AG09309 (cell line): ENCODE measurements at regions not wholly inside any gene's neighbourhood (a gene's known extent, or its start where the extent isn't known, plus 50 kb on each side); places are given as distances from the start of the nearest gene placed in this dataset.

Source experiments
- DNase-seq: peaks from one replicate; pipeline ENCODE4 v3.0.0-alpha.2; 2010; ENCODE audit warnings: low read depth
- H3K4me3 ChIP-seq: 2 replicates; pipeline ENCODE4 v1.5.1; 2011; ENCODE audit warnings: mild to moderate bottlenecking, low read depth, low read length, moderate library complexity; ENCODE audit not compliant: control insufficient read depth
- TF ChIP-seq, protein P1 (sequence below): IDR thresholded peaks from 2 replicates; pipeline ENCODE4 v1.5.1; 2011; ENCODE audit warnings: mild to moderate bottlenecking, low read depth, low read length, inconsistent platforms; ENCODE audit not compliant: insufficient read depth, control insufficient read depth; ENCODE audit errors: missing control alignments

DNA sequence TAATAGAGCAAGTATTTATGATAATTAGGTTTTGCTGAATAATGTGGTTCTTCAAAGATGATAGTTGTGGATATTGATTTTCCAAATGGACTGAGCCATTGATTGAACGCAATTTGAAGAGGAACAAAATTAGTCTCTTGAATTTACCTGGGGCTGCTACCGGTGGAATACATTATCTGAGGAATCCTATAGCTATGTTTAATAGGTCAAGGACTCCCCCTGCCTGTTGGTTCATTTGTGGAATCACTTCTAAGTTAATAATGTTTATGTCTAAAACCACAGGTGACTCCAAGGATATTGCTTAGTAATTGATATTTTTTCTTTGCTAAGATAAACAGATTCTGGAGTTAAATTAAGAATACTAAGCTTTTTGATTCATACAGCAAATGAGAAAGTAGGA, 576.0 kb upstream of the PABPC4L start:
- H3K4me3 ChIP-seq, result no peak overlapping the region
- TF ChIP-seq, protein P1, sequence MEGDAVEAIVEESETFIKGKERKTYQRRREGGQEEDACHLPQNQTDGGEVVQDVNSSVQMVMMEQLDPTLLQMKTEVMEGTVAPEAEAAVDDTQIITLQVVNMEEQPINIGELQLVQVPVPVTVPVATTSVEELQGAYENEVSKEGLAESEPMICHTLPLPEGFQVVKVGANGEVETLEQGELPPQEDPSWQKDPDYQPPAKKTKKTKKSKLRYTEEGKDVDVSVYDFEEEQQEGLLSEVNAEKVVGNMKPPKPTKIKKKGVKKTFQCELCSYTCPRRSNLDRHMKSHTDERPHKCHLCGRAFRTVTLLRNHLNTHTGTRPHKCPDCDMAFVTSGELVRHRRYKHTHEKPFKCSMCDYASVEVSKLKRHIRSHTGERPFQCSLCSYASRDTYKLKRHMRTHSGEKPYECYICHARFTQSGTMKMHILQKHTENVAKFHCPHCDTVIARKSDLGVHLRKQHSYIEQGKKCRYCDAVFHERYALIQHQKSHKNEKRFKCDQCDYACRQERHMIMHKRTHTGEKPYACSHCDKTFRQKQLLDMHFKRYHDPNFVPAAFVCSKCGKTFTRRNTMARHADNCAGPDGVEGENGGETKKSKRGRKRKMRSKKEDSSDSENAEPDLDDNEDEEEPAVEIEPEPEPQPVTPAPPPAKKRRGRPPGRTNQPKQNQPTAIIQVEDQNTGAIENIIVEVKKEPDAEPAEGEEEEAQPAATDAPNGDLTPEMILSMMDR, result no peak
- DNase-seq, result no peak

DNA sequence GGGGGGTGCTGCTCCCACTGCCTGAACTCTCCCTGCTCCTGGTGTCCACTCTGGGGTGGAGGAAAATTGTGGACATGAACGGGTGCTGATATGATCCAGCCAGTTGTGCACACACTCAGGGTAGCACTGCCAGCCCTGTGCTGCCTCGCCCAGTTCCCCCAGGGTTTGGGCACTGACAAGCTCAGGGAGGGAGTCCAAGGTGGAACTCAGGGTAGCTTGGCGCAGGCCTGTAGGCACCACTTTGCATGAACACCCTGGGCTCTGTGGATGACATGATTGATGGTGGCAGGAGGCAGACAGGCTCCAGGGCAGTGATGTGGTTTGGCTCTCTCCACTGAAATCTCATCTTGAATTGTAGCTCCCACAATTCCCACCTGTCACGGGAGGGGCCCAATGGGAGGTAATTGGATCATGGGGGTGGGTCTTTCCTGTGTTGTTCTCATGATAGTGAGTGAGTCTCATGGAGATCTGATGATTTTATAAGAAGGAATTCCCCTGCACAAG, 572.0 kb upstream of the PABPC4L start:
- DNase-seq, result no peak
- TF ChIP-seq, protein P1, result no peak
- H3K4me3 ChIP-seq, result no peak overlapping the region

DNA sequence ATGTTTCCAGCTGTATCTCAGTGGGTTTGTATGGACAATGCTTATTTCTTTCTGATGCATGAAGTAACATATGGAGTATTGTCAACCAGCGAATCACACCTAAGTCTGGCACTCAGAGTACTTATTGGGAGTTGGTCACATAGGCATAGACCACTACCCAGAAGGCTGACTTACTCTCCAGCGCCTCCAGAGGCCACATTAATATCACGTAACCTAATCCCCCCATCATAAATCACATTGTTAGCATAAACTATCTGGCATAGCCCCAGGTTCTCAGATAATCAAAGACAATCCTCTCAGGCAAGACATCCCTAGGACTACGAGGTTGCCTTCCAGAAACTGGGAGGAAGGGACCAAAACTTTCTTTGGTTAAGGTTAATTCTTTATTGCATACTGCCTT, 560.5 kb upstream of the PABPC4L start:
- TF ChIP-seq, protein P1, result no peak
- no peak for DNase-seq
- H3K4me3 ChIP-seq, result no peak overlapping the region

DNA sequence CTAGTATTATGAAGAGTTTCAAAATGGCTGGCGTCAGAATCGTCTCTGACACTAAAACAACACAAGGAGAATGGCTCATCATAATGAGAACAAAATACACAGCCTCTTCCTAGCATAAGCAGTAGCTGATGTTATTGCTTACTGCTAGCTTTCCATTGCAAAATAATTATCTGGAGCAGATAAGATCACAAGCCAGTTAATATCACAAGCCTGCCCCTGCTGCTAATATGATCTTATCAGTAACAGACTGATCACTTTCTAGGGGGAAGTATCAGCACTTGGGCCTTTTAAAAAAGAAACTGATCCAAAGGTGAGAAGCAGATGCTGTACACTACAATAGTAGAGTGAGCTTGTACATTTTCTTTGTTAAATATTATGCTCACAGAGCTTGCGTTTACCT, 554.8 kb upstream of the PABPC4L start:
- TF ChIP-seq, protein P1, result no peak
- H3K4me3 ChIP-seq, result no peak overlapping the region
- no peak for DNase-seq

DNA sequence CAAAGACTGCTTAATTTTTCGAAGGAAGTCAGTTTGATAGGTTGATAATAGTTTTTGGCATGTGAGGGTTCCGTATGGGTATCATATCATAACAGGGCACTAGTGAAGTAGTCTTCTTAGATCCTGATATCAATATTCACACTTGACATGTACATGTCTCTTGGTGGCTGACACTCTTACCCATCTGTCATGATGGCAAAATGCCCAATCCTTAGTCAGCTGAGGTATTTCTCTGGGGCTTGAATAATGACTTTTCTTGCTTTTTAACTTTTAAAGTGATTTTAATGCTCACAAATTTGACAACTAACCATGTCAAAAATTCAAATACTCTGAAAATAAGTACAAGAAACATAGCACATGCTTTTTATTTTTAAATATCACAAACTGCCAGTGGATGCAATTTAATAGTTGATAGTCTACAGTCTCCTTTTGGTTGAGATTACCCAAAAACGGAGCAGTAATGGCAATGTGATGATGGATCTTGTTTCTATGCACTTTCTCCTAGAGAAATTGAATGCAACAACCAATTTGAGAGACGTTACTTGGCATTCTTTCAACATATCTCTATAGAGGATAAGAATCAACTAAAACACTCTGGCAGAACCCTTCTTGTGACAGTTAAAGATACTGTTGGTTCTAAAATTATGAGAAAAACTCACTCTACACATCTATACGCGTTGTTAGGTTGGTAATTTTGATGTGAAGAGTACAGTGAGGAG, 552.9 kb upstream of the PABPC4L start:
- H3K4me3 ChIP-seq, result no peak overlapping the region
- TF ChIP-seq, protein P1, result no peak
- no peak for DNase-seq

DNA sequence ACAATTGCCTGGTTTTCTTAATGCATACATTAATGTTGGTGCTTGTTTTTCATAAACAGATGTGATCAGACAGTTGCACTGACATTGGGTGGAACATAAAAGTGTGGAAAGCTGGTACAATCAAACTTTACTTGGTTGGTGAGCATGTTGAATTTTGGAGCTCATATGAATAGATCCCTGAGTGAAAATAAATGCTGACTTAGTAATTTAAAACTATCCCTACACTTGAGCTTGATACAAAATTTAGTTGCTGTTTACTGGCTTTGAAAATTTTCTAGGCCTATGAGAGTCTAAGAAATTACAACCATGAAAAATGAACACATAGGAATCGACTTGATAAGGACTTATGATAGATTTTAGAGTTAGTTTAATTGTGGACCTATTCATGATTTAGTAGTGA, 551.8 kb upstream of the PABPC4L start:
- no peak for DNase-seq
- no peak overlapping the region for H3K4me3 ChIP-seq
- TF ChIP-seq, protein P1, result no peak
